GM21619 (cell line): ENCODE measurements at regions not wholly inside any gene's neighbourhood (a gene's known extent, or its start where the extent isn't known, plus 50 kb on each side); places are given as distances from the start of the nearest gene placed in this dataset.

Experiments used
- ATAC-seq: cut with Tn5 transposase; IDR thresholded peaks from one replicate; pipeline ENCODE4 v1.9.1; 2021; ENCODE audit not compliant: unreplicated experiment

DNA sequence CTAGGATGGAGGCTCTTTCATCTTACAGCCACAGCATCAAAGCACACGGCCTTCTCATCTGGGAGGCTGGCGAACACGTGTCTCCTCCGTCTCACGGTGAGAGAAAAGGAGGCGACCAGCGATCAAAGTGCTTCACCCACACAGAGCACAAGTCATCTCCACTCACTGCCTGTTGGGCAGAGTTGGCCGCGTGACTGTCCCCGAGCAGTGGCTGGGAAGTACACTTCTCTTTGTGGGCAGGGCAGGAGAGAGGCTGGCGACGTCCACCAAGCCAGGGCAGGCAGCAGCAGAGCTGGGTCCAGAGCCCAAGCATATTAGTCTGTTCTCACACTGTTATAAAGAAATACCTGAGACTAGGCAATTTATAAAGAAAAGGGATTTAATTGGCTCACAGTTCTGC is 64.1 kb upstream of the FOXC1 start:
- no peak for ATAC-seq

- ATAC-seq, result no peak
These were observed 61.9 kb upstream of the FOXC1 start for GRCh38 chr6:1547785-1548184.

GRCh38 chr6:1551249-1551648 is 58.5 kb upstream of the FOXC1 start:
- no peak for ATAC-seq

DNA sequence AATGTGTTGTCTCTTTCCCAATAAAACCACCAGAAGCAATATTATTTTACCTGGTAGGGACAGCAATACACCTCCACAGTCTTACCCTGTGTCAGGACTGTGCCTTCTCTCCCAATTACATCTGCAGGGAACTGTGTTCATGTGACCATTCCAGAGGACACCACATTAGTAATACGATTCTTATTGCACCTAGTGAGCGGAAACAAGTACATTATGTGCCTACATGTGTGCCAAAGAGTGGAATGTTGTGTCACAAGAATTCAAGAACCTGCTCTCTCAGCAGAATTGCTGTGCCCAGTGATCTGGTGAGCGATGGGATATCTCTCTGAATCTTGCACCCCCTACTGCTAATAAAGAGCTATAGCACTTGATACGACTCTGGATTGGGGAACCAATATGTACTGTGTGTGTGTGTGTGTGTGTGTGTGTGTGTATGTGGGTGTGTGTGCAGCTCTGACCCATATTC is 57.4 kb upstream of the FOXC1 start:
- ATAC-seq, result no peak

DNA sequence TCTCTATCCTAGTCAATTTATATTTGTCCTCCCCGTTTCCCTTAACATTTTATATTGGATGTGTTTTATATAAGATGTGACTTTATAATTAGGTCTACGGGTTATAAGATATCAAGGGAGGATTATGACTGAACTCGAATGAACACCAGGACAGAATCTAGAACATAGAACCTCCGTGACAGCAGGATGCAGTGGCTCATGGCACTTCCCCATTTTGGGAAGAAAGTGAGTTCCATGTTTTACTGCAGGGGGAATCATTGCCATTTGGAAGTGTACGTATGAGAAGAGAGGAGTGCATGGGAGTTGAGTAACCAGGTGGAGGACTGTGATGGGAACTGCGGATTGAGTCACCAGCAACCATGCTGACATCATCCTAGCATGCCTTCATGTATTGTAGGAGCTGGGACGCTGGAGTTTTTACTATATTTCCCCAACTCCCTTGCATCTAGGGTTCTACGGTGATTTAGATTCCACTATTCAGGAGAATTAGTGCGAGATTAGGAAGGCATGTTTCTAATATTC is 56.1 kb upstream of the FOXC1 start:
- ATAC-seq, result no peak

DNA sequence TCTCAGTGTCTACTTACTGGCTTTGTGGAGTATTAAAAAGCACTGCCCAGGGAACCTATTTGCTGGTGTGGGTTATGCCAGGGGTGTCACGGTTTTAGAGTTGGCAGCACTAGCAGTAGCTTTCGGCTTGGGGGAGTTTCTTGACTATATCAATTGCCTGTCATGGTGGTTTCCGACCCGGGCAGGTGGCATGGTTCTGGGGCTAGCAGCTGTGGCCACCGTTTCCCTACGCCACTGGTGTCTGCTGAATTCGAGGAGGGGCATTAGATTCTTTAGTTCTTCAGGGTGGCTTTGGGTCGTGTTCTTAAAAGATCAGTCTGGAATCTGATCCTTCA is 55.6 kb upstream of the FOXC1 start:
- ATAC-seq, result no peak

DNA sequence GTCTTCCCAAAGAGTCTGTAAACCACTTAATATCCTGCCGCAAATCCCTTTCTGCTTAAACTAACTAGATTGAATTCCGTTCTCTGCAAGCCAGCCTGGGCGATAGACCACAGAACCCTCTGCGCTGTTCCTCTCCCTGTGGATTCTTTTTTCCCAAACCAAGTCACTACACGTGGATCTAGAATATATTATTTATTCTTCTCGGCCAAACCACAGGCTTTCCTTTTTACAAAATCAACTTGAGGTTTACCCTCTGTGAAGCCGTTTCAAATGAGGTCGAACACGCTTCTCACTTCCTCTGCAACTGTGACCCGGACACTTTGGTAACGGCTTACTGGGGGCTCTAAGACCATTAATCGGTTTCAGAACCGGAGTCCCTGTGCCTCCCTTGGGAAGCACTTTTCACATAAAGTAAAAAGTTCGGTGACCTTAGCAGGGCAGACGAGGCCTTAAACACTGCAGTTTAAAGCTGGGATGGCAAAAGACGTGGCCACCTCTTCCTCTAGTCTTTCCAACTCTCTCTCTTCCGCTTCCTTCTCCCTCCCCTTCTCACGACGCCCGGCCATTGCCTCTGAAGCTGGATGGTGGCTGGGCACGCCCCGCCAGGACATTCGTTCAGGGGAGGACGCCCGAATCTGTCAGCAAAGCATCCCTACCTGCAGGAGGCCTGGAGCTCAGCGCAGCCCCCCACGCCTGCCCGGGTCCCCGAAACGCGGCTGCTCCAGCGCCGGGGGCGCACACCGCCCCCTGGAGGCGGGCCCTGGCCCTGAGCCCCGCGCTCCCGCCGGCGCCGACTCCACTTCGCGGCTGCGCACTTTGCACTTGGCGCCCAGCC is 55.0 kb upstream of the FOXC1 start:
- no peak for ATAC-seq

- no peak for ATAC-seq
These were observed 51.3 kb upstream of the FOXC1 start for GRCh38 chr6:1558388-1558787.
